ENCODE measurements at regions not wholly inside any gene's neighbourhood (a gene's known extent, or its start where the extent isn't known, plus 50 kb on each side); places are given as distances from the start of the nearest gene placed in this dataset.
A peak's percentile ranks its signal among the peaks of the same experiment; 100 is the strongest.

DNA sequence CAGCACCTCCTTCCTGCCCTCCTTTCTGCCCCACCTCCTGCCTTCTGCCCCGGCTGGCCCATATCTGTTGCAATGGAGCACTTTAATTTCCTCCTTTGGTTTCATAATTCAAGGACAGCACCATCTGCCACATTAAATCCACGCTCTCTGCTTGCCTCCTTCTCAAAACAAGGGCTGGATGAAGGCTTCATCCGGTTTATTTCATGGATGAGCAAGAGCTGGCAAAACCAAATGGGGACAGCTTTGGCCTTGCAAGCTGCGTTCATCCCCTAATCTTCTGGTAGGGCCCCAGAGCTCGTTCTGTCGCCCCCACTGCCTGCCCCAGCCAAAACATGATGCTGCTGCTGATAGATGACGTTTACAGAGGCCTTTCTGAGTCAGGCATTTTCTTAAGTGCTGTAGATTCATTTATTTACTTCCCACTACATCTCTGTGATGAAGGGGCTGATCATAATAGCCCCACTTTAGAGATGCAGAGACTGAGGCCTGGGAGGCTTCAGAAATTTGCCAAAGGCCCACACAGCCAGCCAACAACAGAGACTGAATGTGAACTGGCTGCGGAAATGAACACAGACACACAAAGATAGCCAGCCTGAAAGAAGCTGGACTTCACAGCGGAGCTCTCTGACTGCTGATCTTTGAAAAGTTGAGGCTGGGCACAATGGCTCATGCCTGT is 115.6 kb upstream of the CPEB4 start:
- ATAC-seq (peak; percentile 8 to 46), DNase-seq (no peak)
- Histone ChIP-seq H3K36me3 (no peaks in the 10 kb centered on the region), H3K4me1 (no peaks in the 10 kb centered on the region), H3K27ac (no peak overlapping the region), H3K9me3 (no peaks in the 10 kb centered on the region), H3K27me3 (ENCODE audit: low read depth) (no peaks in the 10 kb centered on the region), H3K4me3 (no peak overlapping the region)
- TF ChIP-seq, protein P1, sequence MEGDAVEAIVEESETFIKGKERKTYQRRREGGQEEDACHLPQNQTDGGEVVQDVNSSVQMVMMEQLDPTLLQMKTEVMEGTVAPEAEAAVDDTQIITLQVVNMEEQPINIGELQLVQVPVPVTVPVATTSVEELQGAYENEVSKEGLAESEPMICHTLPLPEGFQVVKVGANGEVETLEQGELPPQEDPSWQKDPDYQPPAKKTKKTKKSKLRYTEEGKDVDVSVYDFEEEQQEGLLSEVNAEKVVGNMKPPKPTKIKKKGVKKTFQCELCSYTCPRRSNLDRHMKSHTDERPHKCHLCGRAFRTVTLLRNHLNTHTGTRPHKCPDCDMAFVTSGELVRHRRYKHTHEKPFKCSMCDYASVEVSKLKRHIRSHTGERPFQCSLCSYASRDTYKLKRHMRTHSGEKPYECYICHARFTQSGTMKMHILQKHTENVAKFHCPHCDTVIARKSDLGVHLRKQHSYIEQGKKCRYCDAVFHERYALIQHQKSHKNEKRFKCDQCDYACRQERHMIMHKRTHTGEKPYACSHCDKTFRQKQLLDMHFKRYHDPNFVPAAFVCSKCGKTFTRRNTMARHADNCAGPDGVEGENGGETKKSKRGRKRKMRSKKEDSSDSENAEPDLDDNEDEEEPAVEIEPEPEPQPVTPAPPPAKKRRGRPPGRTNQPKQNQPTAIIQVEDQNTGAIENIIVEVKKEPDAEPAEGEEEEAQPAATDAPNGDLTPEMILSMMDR (IDR thresholded peaks at IDR 0.05) = no peak
- intact Hi-C loops (cut with DNase I) = no loop called here

DNA sequence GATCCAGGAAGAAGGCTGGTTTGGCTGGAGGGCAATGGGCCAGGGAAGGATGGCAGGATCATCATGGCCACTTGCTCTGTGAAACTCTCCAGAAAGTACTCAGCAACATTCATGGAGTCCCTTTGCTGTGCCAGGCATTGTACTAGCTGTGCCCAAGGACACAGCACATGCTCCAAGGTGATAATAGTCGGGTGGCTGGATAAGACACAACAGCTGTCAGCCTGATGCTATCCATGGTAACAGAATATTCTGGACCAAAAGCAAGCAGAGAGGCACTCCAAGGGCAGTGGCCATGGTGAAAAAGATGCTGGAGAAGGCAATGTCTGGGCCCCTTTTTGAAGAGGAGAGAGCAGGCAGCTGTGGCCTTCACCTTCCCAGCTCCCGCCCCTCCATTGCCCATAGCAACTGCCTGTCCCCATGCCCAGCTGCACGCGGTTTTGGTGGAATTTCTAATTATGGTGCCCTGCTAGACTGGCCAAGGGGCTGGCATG is 113.8 kb upstream of the CPEB4 start:
- no peaks in the 10 kb centered on the region for H3K27me3 ChIP-seq (ENCODE audit: low read depth)
- H3K4me3 ChIP-seq = no peak overlapping the region
- TF ChIP-seq, protein P1 (IDR thresholded peaks at IDR 0.05) = no peak
- H3K4me1 ChIP-seq = peaks cover 9% of the 10 kb centered on the region
- no peaks in the 10 kb centered on the region for H3K36me3 ChIP-seq
- no peak overlapping the region for H3K27ac ChIP-seq
- DNase-seq (no peak), ATAC-seq (no peak)
- H3K9me3 ChIP-seq = no peaks in the 10 kb centered on the region
- intact Hi-C loops (cut with DNase I) = no loop called here

DNA sequence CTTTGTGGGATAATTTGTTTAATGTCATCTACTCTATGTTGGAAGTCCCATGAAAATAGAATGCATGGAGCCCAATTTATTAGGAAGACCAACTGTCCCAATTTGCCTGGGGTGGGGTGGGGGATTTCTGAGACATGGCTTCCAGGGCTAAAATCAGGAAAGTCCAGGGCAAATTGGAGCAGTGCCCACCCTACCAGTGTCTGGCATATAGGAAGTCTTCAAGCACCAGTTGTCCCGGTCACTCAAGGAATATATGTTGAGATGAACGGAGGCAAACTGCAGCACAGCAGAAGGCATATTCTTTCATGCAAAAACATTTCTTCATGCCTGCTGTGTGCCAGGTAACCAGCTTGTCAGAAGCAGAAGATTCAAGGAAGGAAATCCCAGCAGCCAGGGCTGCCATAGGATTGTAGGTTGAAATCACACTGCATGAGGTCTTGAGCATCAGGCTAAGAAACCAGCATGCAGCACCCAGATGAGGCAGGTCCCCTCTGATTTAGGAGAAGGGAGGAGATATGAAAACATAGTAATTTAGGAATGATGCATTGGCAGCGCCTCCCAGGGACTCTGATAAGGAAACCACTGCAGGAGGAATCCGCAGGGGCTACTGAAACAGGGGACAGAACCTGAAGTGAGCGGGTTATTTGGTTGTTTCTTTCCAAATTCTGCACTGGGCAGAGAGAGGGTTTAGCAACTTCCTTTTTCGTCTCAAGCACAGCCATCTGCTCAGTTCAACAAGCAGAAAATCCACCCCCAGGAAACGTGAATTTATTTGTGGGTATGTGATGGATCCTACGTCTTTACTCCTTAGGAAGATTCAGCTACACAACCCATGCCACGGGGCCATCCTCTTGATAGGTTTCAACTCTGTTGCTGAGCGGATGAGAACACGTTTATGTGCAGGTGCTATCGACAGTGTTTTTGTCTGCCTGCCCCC is 112.6 kb upstream of the CPEB4 start:
- H3K4me1 ChIP-seq = peaks cover 11% of the 10 kb centered on the region

DNA sequence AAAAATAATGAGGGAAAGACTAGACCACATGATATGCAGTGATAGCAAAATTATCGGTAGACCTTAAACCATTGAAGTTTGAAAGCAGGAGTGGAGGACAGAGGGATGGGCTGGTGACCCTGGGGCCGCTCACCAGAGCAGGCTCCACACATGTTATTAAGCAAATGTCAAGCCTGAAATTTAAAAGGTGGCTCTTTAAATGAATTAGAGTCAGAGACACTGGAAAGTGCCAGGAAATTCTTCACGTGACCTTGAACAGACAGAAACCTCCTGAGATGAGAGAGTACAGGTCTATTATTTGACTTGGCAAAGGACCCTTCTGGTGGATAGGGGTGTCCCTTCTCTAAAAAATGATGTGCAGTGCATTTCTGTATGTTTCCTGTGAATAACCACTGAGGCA is 111.0 kb upstream of the CPEB4 start:
- Histone ChIP-seq H3K4me3 (no peak overlapping the region), H3K27me3 (ENCODE audit: low read depth) (no peaks in the 10 kb centered on the region), H3K9me3 (no peaks in the 10 kb centered on the region), H3K27ac (no peak overlapping the region), H3K4me1 (peaks cover 25% of the 10 kb centered on the region), H3K36me3 (no peaks in the 10 kb centered on the region)
- ATAC-seq (no peak), DNase-seq (no peak)
- intact Hi-C loops (cut with DNase I) = no loop called here
- TF ChIP-seq, protein P1 (IDR thresholded peaks at IDR 0.05) = no peak

More for the DNA sequence above, 112.6 kb upstream of the CPEB4 start:
- no peak for ATAC-seq
- TF ChIP-seq, protein P1 (IDR thresholded peaks at IDR 0.05) = no peak
- Histone ChIP-seq H3K27ac (no peak overlapping the region), H3K36me3 (no peaks in the 10 kb centered on the region), H3K9me3 (no peaks in the 10 kb centered on the region), H3K27me3 (ENCODE audit: low read depth) (no peaks in the 10 kb centered on the region), H3K4me3 (no peak overlapping the region)
- intact Hi-C loops (cut with DNase I) = no loop called here
- no peak for DNase-seq

DNA sequence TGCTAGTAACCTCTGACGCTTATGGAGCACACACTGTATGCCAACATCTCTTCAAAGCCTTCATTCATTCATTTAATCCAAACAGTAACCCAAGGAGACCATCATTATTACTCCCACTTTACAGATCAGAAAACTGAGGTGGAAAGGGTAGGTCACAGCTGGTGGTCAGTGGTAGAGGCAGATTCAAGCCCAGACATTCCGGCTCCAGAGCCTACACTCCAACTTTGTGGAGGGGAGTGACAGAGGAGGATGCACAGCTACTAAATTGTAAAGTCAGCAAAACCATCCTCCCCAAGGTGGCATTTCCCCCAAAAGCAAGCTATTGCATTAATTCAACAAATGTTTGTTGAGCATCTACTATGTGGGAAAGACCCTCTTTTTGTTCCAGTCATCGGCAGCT is 110.5 kb upstream of the CPEB4 start:
- H3K27ac ChIP-seq = peak overlapping the region; percentile 66
- peaks cover 30% of the 10 kb centered on the region for H3K4me1 ChIP-seq
- no peaks in the 10 kb centered on the region for H3K27me3 ChIP-seq (ENCODE audit: low read depth)
- no peaks in the 10 kb centered on the region for H3K36me3 ChIP-seq
- TF ChIP-seq, protein P1 (IDR thresholded peaks at IDR 0.05) = no peak
- no peaks in the 10 kb centered on the region for H3K9me3 ChIP-seq
- H3K4me3 ChIP-seq = no peak overlapping the region
- ATAC-seq = no peak
- intact Hi-C loops (cut with DNase I) = no loop called here
- DNase-seq = no peak
